ENCODE measurements at regions not wholly inside any gene's neighbourhood (a gene's known extent, or its start where the extent isn't known, plus 50 kb on each side); places are given as distances from the start of the nearest gene placed in this dataset.

DNA sequence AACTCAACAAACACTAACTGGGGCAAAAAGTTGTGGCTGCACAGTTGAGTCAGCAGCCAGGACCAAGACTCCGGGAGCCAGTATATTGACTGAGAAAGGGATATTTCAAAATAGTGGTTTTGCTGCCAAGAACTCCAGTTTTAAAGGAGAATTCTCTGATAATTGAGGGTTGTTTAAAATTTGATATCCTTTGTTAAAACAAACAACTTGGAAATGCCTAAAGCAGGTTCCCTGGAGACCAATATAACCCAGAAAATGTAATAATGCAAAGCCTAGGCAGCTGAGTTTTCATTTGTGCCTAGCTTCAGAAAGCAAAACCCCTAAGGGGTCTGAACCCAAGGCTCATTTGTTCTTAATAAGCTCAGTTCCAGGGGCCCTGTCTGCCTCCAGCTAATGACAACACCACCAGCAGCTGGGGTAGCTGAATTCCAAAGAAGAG is 311.7 kb upstream of the CCDC196 start:
- TF ChIP-seq, protein P1, sequence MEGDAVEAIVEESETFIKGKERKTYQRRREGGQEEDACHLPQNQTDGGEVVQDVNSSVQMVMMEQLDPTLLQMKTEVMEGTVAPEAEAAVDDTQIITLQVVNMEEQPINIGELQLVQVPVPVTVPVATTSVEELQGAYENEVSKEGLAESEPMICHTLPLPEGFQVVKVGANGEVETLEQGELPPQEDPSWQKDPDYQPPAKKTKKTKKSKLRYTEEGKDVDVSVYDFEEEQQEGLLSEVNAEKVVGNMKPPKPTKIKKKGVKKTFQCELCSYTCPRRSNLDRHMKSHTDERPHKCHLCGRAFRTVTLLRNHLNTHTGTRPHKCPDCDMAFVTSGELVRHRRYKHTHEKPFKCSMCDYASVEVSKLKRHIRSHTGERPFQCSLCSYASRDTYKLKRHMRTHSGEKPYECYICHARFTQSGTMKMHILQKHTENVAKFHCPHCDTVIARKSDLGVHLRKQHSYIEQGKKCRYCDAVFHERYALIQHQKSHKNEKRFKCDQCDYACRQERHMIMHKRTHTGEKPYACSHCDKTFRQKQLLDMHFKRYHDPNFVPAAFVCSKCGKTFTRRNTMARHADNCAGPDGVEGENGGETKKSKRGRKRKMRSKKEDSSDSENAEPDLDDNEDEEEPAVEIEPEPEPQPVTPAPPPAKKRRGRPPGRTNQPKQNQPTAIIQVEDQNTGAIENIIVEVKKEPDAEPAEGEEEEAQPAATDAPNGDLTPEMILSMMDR (IDR thresholded peaks at IDR 0.05), result no peak
- no peak for TF ChIP-seq POLR2A (IDR thresholded peaks at IDR 0.05)

Measured in Peyer's patch (tissue), 4 donors.